Stimulated activated CD8-positive, alpha-beta memory T cell treated with anti-CD3 and anti-CD28 coated beads, Interleukin-12 subunit alpha, Interleukin-12 subunit beta, amount 100 ng/mL, for 24 hours (primary cell): ENCODE measurements at regions not wholly inside any gene's neighbourhood (a gene's known extent, or its start where the extent isn't known, plus 50 kb on each side); places are given as distances from the start of the nearest gene placed in this dataset.
A peak's percentile ranks its signal among the peaks of the same experiment; 100 is the strongest.

Experiments used
- DNase-seq: peaks from one replicate; pipeline ENCODE4 v3.0.0-alpha.2; 2020; ENCODE audit errors: extremely low read depth

DNA sequence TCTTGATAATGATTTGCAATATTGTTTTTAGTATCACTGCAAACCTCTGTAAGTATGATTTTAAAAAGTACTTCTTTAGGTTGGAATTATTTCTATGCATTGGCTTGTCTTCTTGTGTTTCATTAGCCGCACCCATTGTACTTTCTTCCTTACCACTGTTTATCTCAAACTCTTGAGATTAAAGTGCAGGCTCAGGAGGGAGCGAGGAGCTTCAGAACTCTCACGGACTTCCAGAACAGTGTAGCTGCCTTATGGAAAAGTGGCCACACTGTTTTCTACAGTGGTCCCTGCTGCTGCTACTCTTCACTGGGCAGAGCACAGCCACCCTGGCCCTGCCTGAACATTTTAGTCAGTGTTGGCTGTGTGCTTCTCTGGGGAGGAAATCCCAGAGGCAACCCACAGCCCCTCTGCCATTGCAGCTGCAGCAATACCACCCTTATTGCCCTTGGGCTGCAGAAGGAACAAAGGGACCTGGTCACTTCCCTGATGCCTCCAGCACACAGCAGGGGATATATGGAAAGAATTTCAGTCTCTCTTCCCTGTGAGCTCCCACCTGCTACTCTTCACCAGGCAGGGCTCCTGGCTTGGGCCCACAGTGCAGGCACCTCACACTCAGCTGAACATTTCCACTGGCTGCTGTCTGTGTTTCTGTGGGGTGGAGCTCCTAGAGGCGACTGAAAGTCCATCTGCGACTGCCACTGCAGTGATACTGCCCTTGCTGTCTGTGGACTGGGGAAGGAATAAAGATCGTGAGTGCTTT is 91.7 kb upstream of the MAP3K4 start:
- no peak for DNase-seq

DNA sequence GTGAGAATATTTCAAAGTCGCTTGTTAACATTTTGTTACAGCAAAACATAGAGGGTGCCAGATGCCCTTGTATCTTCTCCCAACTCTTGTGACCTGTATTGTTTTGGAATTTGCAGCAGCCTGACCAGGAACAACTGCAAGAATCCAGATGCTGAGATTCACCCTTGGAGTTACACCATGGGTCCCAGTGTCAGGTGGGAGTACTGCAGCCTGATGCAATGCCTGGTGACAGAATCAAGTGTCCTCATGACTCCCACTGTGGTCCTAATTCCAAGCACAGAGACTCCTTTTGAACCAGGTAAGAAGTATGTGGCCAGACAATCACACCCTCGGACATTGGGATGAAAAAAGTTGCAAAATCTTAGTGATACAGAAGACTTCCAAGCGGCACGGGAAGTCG is 79.6 kb upstream of the MAP3K4 start:
- no peak for DNase-seq

DNA sequence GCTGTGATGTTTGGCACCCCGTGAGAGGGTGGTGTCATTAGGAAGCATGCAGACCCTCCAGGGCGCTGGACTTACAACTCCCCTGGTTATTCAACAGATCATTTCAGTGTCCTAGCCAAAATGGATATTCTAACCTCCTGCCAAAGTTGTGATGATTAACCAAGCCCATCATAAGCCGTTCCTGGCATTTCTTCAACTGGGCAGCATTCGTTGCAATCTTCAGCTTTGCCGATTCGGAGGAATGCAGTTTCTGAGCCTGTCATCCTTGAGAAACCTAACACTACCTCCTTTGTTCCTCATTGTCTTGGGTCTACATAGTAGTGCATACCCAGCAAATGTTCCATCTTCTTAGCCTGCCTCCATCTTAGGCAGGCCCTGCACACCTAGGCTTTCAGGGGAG is 79.2 kb upstream of the MAP3K4 start:
- no peak for DNase-seq

DNA sequence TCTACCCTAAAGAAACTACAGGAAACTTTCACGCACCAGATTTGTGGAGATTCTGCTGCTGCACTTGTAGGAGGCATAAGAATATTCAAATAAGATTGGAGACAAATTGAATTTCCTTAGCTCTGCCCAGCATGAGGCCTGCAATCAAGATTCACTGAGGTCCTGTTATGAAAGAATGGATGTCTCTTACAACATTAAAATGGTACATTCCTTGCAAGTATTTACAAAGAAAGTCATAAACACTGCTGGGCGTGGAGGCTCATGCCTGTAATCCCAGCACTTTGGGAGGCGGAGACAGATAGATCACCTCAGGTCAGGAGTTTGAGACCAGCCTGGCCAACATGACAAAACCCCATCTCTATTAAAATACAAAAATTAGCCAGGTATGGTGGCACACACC is 74.0 kb upstream of the MAP3K4 start:
- no peak for DNase-seq

DNA sequence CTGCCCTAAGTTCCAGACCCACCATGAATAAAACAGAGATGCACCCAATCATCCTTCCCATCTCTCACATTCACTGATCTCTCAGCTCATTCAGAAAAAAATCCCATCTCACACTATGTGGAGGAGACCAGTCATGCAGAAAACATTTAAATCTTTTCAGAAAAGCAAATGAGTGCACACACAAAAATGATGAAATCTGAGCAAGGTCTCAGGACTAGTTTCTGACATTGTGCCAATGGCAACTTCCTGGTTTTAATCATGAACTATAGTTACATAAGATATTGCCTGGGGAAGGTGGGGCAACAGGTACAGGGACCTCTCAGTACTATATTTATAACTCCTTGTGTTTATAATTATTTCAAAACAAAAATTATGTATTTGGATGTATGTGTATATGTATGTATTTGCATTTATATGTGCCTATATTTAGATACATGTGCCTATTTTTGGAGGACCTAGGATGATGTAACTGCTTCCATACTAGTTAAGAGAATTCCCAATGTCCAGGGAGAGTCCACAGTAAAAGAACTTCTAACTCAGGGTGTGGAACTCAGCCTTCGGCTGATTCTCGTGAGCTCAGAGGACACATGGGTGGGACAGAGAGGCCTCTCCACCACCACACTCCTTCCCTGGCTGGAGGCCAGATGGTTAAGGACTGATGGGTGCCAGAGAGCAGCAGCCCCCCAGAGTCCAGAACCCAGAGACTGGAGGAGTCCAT is 71.7 kb upstream of the MAP3K4 start:
- no peak for DNase-seq

DNA sequence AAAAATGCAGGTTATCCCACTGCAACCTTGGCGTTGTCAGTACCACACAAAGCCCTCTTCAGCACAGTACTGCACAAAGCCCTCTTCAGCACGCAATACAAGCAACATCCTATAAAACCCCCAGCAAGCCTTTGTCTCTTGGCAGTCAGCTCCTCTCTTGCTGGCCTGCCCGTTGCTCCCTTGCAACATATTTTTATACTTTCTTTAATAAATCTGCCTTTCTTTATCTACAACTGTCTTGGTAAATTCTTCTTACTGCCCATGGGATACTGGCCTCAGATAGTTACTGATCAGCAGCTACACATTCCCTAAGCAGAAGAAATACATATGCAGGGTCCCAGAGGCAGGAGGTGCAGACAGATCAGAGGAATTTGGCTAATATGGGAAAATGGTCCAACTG is 70.5 kb upstream of the MAP3K4 start:
- DNase-seq, result no peak

DNA sequence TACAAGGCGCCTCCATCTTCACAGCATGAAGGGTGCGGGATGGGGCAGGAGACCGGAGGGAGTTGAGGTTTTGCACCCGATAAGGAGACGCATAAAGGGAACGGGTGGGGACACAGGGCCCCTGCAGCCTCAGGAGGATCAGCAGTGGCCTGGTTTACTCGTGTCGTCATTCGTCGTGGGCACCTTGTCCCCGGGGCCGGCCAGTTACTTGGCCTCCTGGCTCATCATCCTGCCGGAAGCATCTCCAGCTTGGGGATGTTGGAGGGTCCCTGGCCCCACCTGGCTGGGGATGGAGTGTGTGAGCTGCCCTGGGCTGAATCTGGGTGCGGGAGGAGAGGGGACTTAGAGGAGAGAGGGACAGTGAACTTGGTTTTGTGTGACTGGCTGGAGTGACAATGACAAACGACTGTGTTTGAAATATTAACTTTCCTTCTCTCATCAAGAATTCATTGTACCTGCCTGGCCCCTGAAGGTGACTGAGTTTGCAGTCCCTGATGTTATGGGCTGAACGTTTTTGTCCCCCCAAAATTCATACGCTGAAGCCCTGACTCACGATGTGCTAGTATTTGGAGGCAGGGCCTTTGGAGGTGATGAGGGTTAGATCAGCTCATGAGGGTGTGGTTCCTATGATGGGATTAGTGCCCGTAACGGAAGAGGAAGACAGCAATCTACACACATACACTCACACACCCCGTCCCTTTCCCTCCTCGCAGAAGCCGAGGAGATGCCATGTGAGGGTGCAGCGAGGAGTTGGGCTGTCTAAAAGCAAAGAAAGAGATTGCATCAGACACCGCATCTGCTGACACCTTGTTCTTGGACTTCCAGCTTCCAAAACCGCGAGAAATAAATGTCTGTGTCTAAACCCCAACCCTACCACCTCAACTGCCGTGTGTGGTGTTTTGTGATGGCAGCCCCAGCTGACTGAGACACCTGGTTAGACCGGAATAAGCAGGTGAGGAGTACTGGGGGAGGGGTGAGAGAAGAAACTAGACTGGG is 65.0 kb upstream of the MAP3K4 start:
- DNase-seq, result no peak

DNA sequence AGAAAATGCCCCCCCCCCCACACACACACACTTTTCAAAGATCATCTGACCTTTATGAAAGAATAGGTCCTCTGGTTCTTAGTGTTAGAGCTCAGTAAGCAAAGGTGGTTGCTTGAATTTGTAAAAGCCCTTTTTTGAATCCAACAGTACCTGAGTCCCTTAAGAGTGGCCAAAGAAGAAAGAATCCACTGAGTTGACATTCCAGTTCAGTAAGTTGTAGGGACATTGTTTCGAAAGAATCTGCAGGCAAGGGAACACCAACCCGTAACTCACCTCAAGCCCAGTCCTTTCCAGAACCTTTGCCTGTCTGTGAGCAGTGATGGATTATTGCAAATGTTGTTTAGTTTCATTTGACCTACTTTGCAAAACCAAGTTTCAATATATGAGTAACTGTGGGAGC is 64.2 kb upstream of the MAP3K4 start:
- DNase-seq, result no peak

DNA sequence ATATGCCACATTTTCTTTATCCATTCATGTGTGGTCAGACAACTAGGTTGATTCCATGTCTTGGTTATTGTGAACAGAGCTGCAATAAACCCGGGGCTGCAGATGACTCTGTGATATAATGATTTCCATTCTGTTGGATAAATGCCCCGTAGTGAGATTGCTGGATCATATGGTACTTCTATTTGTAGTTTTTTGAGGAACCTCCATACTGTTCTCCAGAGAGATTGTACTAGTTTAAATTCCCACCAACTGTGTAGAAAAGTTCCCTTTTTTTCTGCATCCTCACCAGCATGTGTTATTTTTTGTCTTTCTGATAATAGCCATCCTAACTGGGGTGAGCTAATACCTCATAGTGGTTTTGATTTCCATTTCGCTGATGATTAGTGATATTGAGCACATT is 62.2 kb upstream of the MAP3K4 start:
- DNase-seq, result no peak

DNA sequence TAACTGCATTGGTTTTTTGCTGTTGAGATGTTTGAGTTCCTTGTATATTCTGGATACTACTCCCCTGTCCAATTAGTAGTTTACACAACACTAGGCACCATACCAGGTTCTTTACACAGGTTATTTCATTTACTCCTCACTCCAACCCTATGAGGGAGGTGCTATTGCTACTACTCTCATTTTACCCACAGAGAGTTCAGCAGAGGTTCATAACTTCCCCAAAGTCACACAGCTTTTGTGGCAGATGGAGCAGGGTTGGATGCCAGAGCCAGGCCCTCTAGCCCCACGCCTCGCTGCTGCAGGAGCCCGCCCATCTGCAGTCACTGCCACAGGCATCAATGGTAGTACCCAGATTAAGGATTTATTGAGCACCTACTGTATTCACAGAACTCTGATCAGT is 61.7 kb upstream of the MAP3K4 start:
- no peak for DNase-seq

DNA sequence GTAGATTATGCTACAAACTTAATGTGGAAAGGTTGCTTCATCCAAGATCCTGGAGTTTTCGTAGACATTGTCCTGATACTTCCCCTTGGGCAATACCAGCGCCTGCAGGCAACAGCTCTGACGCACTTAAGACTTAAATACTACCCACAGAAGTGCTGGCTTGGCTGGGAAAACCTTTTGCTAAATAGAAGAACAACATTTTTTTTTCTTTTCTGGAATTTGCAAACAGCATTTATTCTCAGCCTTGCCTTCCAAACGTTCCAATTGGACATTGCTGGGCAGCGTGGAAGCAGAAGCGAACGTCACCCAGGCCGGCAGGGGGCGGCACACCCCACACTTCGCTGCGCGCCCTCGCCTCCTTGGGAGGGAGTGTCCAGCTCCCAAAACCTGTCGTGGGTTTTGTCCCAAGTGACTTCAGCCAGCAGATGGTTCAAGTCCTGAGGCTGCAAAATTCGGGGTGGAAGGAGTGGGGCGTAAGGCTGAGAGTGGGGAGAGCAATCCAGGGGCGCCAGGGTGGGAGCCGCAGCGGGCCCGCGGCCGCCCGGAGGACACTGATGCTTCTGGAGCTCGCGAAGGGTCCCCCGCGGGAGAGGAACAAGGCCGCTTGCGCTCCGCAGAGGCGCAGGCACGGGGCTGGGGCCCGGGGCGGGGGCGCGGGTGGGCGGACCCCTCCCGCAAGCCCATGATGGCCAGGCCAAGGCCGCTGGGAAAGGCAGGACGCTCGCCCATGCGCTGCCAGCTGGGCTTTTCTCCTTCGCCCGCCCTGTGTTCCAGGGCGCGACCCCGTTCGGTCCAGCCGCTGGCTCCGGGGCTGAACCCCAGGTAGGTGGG is 60.8 kb upstream of the MAP3K4 start:
- DNase-seq, result peak; percentile 17

DNA sequence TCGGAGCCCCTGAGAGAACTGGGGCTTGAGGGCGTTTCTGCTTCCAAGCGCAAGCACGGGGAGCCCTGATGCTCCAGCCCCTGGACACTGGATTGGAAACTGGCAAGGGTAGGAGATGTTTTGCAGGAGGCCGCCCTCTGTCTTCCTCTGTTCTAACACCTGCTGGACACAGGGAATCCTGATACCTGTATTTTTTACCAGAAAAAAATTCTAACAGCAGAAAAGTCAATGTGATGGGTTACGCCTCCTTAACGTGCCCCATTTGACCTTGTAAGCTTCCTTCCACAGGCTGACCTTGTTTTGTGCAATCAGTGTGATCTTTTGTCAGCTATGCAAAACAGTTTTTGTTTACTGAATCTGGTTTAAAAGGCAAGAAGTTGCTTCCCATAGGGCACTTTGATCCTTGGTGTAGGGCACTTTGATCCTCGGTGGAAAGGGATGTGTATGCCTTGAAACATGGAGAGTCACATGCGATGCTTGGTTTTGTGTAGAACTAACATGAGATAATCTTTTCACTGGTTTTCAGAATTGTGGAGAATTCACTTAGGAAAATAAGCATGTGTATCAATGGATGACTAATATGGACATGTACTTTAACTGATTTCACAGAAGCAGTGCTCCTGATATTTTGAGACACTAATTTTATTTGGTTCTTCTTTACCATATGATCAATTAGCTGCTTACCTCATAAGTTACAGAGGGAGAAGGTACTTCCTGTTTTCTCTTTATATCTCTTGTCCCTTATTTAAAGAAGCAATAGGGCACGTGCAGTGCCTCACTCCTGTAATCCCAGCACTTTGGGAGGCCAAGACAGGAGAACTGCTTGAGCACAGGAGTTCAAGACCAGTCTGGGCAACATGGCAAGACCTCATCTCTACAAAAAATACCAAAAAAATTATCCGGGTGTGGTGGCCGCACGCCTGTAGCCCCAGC is 59.9 kb upstream of the MAP3K4 start:
- no peak for DNase-seq

DNA sequence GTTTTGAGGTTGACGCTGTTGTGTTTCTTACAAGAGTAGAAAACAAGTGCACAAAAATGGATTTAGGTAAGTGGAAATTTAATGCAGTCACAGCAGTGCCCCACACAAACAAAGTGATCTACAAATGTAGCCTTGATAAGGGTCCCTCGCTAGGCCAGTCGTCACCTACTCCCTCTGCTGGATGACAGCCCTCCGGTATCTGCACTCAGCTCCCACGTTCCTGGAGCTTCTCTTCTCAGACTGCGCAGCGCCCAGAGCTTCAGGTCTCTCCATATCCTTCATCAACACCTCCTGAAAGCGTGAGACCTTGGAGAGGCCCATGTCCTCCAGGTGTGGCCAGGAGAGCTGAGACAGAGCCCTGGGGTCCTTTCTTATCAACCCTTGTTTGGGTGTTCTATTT is 58.3 kb upstream of the MAP3K4 start:
- DNase-seq, result no peak

DNA sequence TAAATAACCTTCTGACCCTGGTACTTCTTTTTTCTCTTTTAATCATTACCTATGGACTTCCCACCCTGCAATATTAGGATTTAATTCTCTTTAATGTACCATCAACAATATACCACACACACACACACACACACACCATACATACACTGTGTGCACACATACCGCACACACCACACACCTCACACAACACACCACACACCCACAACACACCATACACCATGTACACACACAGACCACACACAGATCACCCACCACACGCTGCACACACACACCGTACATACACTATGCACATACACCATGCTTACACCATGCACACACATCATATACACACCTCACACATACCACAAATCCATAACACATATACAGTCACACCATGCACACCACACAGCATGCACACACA is 57.4 kb upstream of the MAP3K4 start:
- no peak for DNase-seq

DNA sequence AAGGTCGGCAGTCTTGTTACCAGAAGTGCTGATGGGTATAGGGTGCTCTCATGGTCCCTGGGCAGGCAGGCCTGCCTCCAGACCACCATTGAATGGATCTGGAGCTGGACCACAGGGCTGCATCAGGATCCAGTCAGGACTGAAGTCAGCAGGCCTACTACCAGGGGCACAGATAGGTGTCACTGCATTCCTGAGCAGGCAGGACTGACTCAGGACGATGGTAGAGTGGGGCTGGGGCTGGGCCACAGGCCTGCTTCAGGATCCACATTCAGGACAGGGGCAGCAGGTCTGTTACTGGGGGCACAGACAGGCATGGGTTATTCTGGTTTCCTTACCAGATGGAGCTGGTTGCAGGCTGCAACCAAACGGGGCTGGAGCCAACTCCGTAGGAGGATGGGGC is 51.4 kb upstream of the MAP3K4 start:
- DNase-seq, result no peak
